PC-9 (cell line): ENCODE measurements at regions not wholly inside any gene's neighbourhood (a gene's known extent, or its start where the extent isn't known, plus 50 kb on each side); places are given as distances from the start of the nearest gene placed in this dataset.

ENCODE experiments used
- BruUV-seq: library from RNA; stranded (reverse); fragments of 400-500 nt; replicated peaks from 2 replicates; lab custom pipeline; 2021; lab: Mats Ljungman, UMichigan
- CTCF ChIA-PET: fragments of 300-600 bp; sonication (Branson Sonifier 250); formaldehyde crosslinking; loops from one replicate; lab custom pipeline; 2022; ENCODE audit warnings: antibody characterized with exemption; lab: Charles Lee
- POLR2A ChIA-PET: fragments of 300-600 bp; sonication (Branson Sonifier 250); formaldehyde crosslinking; loops from one replicate; lab custom pipeline; 2022; ENCODE audit warnings: antibody characterized with exemption; ENCODE audit not compliant: unreplicated experiment; lab: Charles Lee
- DNase-seq, 2 experiments: peaks; one replicate each; pipeline versions ENCODE4 v3.0.0 to v3.0.0-alpha.2; 2015 to 2022; ENCODE audit warnings: mixed read lengths in 1 of 2
- H2AFZ ChIP-seq: fragments of 200-600 bp; sonication (generic); 2 replicates; pipeline ENCODE4 v1.8.1; 2017; ENCODE audit warnings: antibody characterized with exemption
- H3F3A ChIP-seq: fragments of 200-600 bp; sonication (generic); 2 replicates; pipeline ENCODE4 v1.8.1; 2017; ENCODE audit warnings: antibody characterized with exemption, mild to moderate bottlenecking, low read depth; ENCODE audit not compliant: insufficient read depth
- H3K27ac ChIP-seq: fragments of 200-600 bp; sonication (generic); 2 replicates; pipeline ENCODE4 v1.6.1; 2016; ENCODE audit warnings: mixed run types
- H3K27me3 ChIP-seq: fragments of 200-600 bp; sonication (generic); 2 replicates; pipeline ENCODE4 v1.6.1; 2016; ENCODE audit warnings: low read depth, mixed run types; ENCODE audit not compliant: insufficient read depth
- H3K36me3 ChIP-seq: fragments of 200-600 bp; sonication (generic); 2 replicates; pipeline ENCODE4 v1.6.1; 2016; ENCODE audit warnings: low read depth, mixed run types
- H3K4me1 ChIP-seq: fragments of 200-600 bp; sonication (generic); replicated peaks from 2 replicates; pipeline ENCODE4 v1.6.1; 2016; ENCODE audit warnings: mixed run types; ENCODE audit not compliant: insufficient read depth
- H3K4me2 ChIP-seq: fragments of 200-600 bp; sonication (generic); 2 replicates; pipeline ENCODE4 v1.6.1; 2017; ENCODE audit warnings: mixed run types
- H3K4me3 ChIP-seq: fragments of 200-600 bp; sonication (generic); 2 replicates; pipeline ENCODE4 v1.6.1; 2016; ENCODE audit warnings: mixed run types
- H3K79me2 ChIP-seq: fragments of 200-600 bp; sonication (generic); 2 replicates; pipeline ENCODE4 v1.6.1; 2017; ENCODE audit warnings: low read depth, mixed run types
- H3K9me2 ChIP-seq: fragments of 200-600 bp; sonication (generic); 2 replicates; pipeline ENCODE4 v1.8.1; 2017; ENCODE audit warnings: mild to moderate bottlenecking; ENCODE audit not compliant: insufficient read depth
- H3K9me3 ChIP-seq: fragments of 200-600 bp; sonication (generic); 2 replicates; pipeline ENCODE4 v1.8.1; 2016; ENCODE audit warnings: low read depth; ENCODE audit not compliant: insufficient read depth
- H4K20me1 ChIP-seq: fragments of 200-600 bp; sonication (generic); 2 replicates; pipeline ENCODE4 v1.8.1; 2017; ENCODE audit not compliant: insufficient read depth
- CTCF ChIP-seq: fragments of 200-600 bp; sonication (generic); conservative IDR thresholded peaks from 2 replicates; pipeline ENCODE4 v1.6.1; 2017; ENCODE audit warnings: mixed run types, antibody characterized with exemption, mild to moderate bottlenecking, moderate library complexity
- EZH2 ChIP-seq: fragments of 200-600 bp; sonication (generic); IDR thresholded peaks from 2 replicates; pipeline ENCODE4 v1.8.0; 2017; ENCODE audit warnings: antibody characterized with exemption, low read depth
- intact Hi-C: fragments of 100-400 bp; cut with micrococcal nuclease; formaldehyde crosslinking; loops from one replicate; pipeline ENCODE4 v1.10.0; 2022; ENCODE audit not compliant: unreplicated experiment

- H3K9me2 ChIP-seq: no peaks in the 10 kb centered on the region
- H4K20me1 ChIP-seq: no peaks in the 10 kb centered on the region
- peaks cover 59% of the 10 kb centered on the region for H3K4me1 ChIP-seq
- H3K4me2 ChIP-seq: no peak overlapping the region
- no peaks in the 10 kb centered on the region for H3K27me3 ChIP-seq
- H3K27ac ChIP-seq: peak overlapping the region; percentile 91; the same call in 1 of the 2 replicates
- no peak for DNase-seq
- no peaks in the 10 kb centered on the region for H3K36me3 ChIP-seq
- H3K79me2 ChIP-seq: no peaks in the 10 kb centered on the region
- no peak for TF ChIP-seq EZH2
- TF ChIP-seq CTCF: no peak
- peaks cover 26% of the 10 kb centered on the region for H3F3A ChIP-seq
- CTCF ChIA-PET: no interaction called here
- H3K9me3 ChIP-seq: no peaks in the 10 kb centered on the region
- POLR2A ChIA-PET: no interaction called here
- H3K4me3 ChIP-seq: no peak overlapping the region
- BruUV-seq: no TSS peak
- intact Hi-C loops: loop anchor here (1.0 kb wide), 1 partner anchor 81 kb away; no protein-coding TSS in a partner anchor
- H2AFZ ChIP-seq: no peak overlapping the region
These were observed 64.7 kb upstream of the GJA8 start for GRCh38 chr1:147837964-147838292.

- ChIA-PET CTCF (no interaction called here), POLR2A (no interaction called here)
- Histone ChIP-seq H3K9me3 (no peaks in the 10 kb centered on the region), H3K4me1 (peaks cover 30% of the 10 kb centered on the region), H4K20me1 (no peaks in the 10 kb centered on the region), H3K36me3 (no peaks in the 10 kb centered on the region), H3F3A (peaks cover 7% of the 10 kb centered on the region; the same call in 1 of the 2 replicates), H3K4me2 (no peak overlapping the region), H3K79me2 (no peaks in the 10 kb centered on the region), H3K27ac (no peak overlapping the region), H2AFZ (no peak overlapping the region), H3K4me3 (no peak overlapping the region), H3K9me2 (no peaks in the 10 kb centered on the region), H3K27me3 (no peaks in the 10 kb centered on the region)
- intact Hi-C loops: no loop called here
- no TSS peak for BruUV-seq
- no peak for TF ChIP-seq EZH2
- TF ChIP-seq CTCF: peak; percentile 39
- DNase-seq: no peak
These were observed 61.7 kb upstream of the GJA8 start for GRCh38 chr1:147840909-147841308.

GRCh38 chr1:147842578-147842977 is 60.0 kb upstream of the GJA8 start:
- no peaks in the 10 kb centered on the region for H3K36me3 ChIP-seq
- no TSS peak for BruUV-seq
- H3K4me3 ChIP-seq: no peak overlapping the region
- H3K4me1 ChIP-seq: peaks cover 14% of the 10 kb centered on the region
- H3K9me3 ChIP-seq: no peaks in the 10 kb centered on the region
- no peaks in the 10 kb centered on the region for H4K20me1 ChIP-seq
- H3F3A ChIP-seq: no peaks in the 10 kb centered on the region
- intact Hi-C loops: no loop called here
- CTCF ChIA-PET: interaction anchor here (0.7 kb wide), 1 partner anchor 215 kb away, joined by 3 read pairs; no protein-coding TSS in a partner anchor
- TF ChIP-seq EZH2: no peak
- no peak for TF ChIP-seq CTCF
- no peak for DNase-seq
- no peak overlapping the region for H2AFZ ChIP-seq
- no peaks in the 10 kb centered on the region for H3K9me2 ChIP-seq
- POLR2A ChIA-PET: interaction anchor here (0.6 kb wide), 2 partner anchors 40 to 410 kb away, joined by 4 to 9 read pairs; no protein-coding TSS in a partner anchor
- no peak overlapping the region for H3K4me2 ChIP-seq
- H3K79me2 ChIP-seq: no peaks in the 10 kb centered on the region
- H3K27ac ChIP-seq: no peak overlapping the region
- H3K27me3 ChIP-seq: no peaks in the 10 kb centered on the region
